ENCODE measurements at regions not wholly inside any gene's neighbourhood (a gene's known extent, or its start where the extent isn't known, plus 50 kb on each side); places are given as distances from the start of the nearest gene placed in this dataset.
"Not testable (repeated sequence)": the region's sequence is repeated elsewhere in the genome, so short reads cannot be mapped to it uniquely, and the experiment has no call there.

DNA sequence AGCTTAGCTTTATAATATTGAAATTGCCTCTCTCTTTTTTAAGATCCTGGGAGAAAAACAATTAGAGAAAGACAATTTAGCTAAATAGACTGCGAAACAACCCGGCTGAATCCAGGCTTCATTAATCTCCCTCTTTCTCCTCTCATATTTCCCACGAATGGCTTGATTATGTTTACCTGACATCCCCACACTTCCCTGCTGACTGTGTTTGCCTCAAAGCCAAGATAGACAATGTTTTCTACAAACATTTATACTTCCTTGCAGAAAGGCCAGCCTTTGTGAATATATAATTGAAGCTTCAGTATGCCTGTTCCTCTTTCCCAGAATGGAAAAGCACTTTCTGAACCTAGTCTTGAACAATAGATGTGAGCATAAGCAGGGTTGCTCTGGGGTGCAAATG is 566.8 kb downstream of the PDHA2 start:
- intact Hi-C loops (cut with micrococcal nuclease; ENCODE audit: unreplicated experiment), result no loop called here
- Mint-ChIP-seq H3K4me3 (ENCODE audit: low read depth, unreplicated experiment) (no peak overlapping the region), H3K4me1 (ENCODE audit: low read depth, unreplicated experiment) (no peaks in the 10 kb centered on the region), H3K36me3 (ENCODE audit: insufficient read depth, unreplicated experiment) (no peaks in the 10 kb centered on the region), H3K27ac (ENCODE audit: unreplicated experiment) (no peak overlapping the region), H3K27me3 (ENCODE audit: unreplicated experiment) (no peaks in the 10 kb centered on the region), H3K9me3 (ENCODE audit: low read depth, unreplicated experiment) (peaks cover 2% of the 10 kb centered on the region)
- DNase-seq, result no peak
- CTCF ChIA-PET, result no interaction called here
- TF ChIP-seq, protein P1, sequence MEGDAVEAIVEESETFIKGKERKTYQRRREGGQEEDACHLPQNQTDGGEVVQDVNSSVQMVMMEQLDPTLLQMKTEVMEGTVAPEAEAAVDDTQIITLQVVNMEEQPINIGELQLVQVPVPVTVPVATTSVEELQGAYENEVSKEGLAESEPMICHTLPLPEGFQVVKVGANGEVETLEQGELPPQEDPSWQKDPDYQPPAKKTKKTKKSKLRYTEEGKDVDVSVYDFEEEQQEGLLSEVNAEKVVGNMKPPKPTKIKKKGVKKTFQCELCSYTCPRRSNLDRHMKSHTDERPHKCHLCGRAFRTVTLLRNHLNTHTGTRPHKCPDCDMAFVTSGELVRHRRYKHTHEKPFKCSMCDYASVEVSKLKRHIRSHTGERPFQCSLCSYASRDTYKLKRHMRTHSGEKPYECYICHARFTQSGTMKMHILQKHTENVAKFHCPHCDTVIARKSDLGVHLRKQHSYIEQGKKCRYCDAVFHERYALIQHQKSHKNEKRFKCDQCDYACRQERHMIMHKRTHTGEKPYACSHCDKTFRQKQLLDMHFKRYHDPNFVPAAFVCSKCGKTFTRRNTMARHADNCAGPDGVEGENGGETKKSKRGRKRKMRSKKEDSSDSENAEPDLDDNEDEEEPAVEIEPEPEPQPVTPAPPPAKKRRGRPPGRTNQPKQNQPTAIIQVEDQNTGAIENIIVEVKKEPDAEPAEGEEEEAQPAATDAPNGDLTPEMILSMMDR (IDR thresholded peaks at IDR 0.05; ENCODE audit: unreplicated experiment), result no peak
- no TSS peak for BruUV-seq (replicated peaks)

DNA sequence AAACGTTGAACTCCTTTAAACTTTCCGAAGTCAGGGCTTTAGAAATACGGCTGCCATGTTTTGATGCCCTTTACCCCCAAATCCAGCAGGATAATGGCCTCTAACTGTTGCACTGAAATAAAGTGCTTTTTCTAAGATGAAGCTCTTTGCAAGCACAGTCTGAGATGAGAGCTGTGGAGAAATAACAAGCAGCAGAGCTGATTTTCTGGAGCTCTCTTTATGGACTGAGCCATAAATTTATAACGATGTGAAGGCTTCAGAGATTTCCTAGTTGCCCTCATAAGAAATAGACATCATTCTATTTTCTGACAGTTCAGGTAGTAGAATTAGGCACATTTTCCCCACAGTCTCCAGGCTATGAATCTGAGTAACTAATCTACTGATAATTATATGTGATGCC is 567.3 kb downstream of the PDHA2 start:
- Mint-ChIP-seq H3K4me1 (ENCODE audit: low read depth, unreplicated experiment) (no peaks in the 10 kb centered on the region), H3K27ac (ENCODE audit: unreplicated experiment) (no peak overlapping the region), H3K4me3 (ENCODE audit: low read depth, unreplicated experiment) (no peak overlapping the region), H3K36me3 (ENCODE audit: insufficient read depth, unreplicated experiment) (no peaks in the 10 kb centered on the region), H3K9me3 (ENCODE audit: low read depth, unreplicated experiment) (peaks cover 2% of the 10 kb centered on the region), H3K27me3 (ENCODE audit: unreplicated experiment) (no peaks in the 10 kb centered on the region)
- intact Hi-C loops (cut with micrococcal nuclease; ENCODE audit: unreplicated experiment), result no loop called here
- no peak for DNase-seq
- CTCF ChIA-PET, result no interaction called here
- TF ChIP-seq, protein P1 (IDR thresholded peaks at IDR 0.05; ENCODE audit: unreplicated experiment), result no peak
- BruUV-seq (replicated peaks), result no TSS peak

DNA sequence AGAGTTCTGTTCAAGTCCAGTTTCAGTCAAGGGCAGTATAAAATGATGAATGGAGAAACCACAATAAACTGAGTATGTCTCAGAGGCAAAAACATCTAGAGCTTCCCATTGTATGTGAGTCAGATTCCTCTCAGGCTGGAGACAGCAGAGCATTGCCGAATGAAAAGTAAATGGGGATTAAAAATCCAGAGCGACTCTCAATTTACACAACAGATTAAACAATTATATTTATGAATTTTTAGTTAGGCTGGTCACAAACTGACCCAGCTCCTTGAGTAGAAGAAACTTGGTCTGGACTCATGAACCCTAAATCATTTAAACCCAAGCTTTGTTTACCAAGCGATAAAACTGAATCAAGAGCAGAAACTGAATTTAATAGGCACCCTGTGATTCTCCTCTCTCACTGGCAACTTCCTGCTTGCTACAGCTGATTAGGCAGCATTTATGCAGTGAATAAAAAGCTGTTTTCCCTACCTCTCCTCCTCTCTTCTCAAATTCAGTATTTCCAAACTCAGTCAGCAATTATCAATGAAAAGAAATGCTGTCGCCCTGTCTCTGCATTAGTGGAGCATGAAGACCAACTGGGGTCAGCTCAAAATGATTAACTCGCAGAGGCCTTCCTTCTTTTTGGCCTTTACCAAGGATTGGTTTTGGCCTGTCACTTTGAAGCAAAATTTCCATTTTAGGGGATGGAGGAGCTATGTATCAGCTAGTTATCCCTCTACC is 568.0 kb downstream of the PDHA2 start:
- no TSS peak for BruUV-seq (replicated peaks)
- peaks cover 2% of the 10 kb centered on the region for H3K9me3 Mint-ChIP-seq (ENCODE audit: low read depth, unreplicated experiment)
- intact Hi-C loops (cut with micrococcal nuclease; ENCODE audit: unreplicated experiment), result no loop called here
- CTCF ChIA-PET, result no interaction called here
- no peak overlapping the region for H3K27ac Mint-ChIP-seq (ENCODE audit: unreplicated experiment)
- no peak overlapping the region for H3K4me3 Mint-ChIP-seq (ENCODE audit: low read depth, unreplicated experiment)
- no peaks in the 10 kb centered on the region for H3K36me3 Mint-ChIP-seq (ENCODE audit: insufficient read depth, unreplicated experiment)
- no peaks in the 10 kb centered on the region for H3K27me3 Mint-ChIP-seq (ENCODE audit: unreplicated experiment)
- TF ChIP-seq, protein P1 (IDR thresholded peaks at IDR 0.05; ENCODE audit: unreplicated experiment), result no peak
- no peak for DNase-seq
- no peaks in the 10 kb centered on the region for H3K4me1 Mint-ChIP-seq (ENCODE audit: low read depth, unreplicated experiment)

DNA sequence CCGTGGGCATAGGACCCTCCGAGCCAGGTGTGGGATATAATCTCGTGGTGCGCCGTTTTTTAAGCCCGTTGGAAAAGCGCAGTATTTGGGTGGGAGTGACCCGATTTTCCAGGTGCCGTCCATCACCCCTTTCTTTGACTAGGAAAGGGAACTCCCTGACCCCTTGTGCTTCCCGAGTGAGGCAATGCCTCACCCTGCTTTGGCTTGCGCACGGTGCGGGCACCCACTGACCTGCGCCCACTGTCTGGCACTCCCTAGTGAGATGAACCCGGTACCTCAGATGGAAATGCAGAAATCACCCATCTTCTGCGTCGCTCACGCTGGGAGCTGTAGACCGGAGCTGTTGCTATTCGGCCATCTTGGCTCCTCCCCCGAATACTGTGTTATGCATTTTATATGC is 575.0 kb downstream of the PDHA2 start:
- DNase-seq; CTCF ChIA-PET; H3K27ac Mint-ChIP-seq (ENCODE audit: unreplicated experiment); H3K4me3 Mint-ChIP-seq (ENCODE audit: low read depth, unreplicated experiment); H3K27me3 Mint-ChIP-seq (ENCODE audit: unreplicated experiment); H3K4me1 Mint-ChIP-seq (ENCODE audit: low read depth, unreplicated experiment); BruUV-seq (replicated peaks); H3K36me3 Mint-ChIP-seq (ENCODE audit: insufficient read depth, unreplicated experiment); intact Hi-C loops (cut with micrococcal nuclease; ENCODE audit: unreplicated experiment); H3K9me3 Mint-ChIP-seq (ENCODE audit: low read depth, unreplicated experiment): not testable (repeated sequence)

DNA sequence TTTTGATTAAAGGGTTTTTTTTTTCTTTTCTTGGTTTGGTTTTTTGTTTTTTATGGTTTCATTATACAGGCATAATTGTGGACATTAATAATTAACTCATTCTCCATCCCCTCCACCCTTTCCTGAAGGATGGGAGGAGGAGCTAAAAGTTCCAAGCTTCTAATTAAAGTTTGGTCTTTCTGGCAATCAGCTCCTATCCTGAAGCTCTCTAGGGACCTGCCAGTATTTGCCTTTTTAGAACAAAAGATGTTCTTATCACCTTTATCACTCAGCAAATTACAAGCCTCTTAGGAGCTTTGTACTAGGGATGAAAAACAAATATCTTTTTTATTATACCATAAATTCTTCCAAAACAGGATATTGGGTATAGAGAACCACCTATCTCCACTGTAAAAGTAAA is 589.8 kb downstream of the PDHA2 start:
- BruUV-seq (replicated peaks), result no TSS peak
- Mint-ChIP-seq H3K4me3 (ENCODE audit: low read depth, unreplicated experiment) (no peak overlapping the region), H3K4me1 (ENCODE audit: low read depth, unreplicated experiment) (no peaks in the 10 kb centered on the region), H3K9me3 (ENCODE audit: low read depth, unreplicated experiment) (no peaks in the 10 kb centered on the region), H3K27ac (ENCODE audit: unreplicated experiment) (no peak overlapping the region), H3K27me3 (ENCODE audit: unreplicated experiment) (no peaks in the 10 kb centered on the region), H3K36me3 (ENCODE audit: insufficient read depth, unreplicated experiment) (no peaks in the 10 kb centered on the region)
- TF ChIP-seq, protein P1 (IDR thresholded peaks at IDR 0.05; ENCODE audit: unreplicated experiment), result no peak
- intact Hi-C loops (cut with micrococcal nuclease; ENCODE audit: unreplicated experiment), result no loop called here
- no peak for DNase-seq
- CTCF ChIA-PET, result no interaction called here
